GM18861 (cell line): ENCODE measurements at regions not wholly inside any gene's neighbourhood (a gene's known extent, or its start where the extent isn't known, plus 50 kb on each side); places are given as distances from the start of the nearest gene placed in this dataset.

ENCODE experiments used
- ATAC-seq: cut with Tn5 transposase; IDR thresholded peaks from one replicate; pipeline ENCODE4 v1.9.1; 2021; ENCODE audit not compliant: unreplicated experiment

DNA sequence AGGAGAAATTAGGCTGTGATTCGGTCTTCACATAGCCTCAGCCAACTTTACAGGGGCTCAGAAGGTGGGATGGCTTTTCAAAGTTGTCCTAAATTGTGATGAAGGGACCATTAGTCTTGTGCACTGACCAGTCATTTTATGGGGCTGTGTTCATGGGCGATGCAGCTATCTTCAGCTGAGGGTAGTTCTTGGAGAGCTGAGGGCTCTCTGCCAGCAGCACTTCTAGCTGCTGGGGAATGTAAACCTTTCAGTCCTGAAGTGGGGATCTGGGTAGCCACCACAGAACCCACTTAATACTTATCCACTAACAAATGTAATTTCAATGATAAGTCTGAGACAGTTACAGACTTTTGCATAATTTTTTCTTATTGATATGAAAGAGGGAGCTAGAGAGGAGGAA, 270.6 kb downstream of the AEBP2 start:
- ATAC-seq, result no peak

GRCh38 chr12:19710811-19711793, 271.8 kb downstream of the AEBP2 start:
- ATAC-seq, result no peak

DNA sequence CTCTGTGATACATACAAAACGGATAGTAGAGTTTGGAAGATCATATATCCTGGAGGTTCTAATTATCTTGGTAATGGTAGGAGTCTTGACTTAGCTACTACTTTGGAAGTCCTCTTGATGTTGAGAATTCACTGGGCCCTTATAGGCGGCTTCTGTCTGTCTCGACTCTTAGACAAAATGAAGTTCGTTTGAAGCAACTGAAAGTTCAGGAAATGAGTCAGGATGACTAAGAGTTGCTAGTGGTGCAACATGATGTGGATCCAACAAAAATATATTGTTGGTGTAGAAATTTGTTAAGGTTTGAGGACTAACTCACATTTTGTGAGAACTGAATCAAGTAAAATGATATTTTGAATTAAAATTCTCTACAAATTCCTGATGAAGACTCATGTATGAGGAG, 272.7 kb downstream of the AEBP2 start:
- ATAC-seq, result no peak

GRCh38 chr12:19718401-19718800, 279.1 kb downstream of the AEBP2 start:
- ATAC-seq, result no peak

- ATAC-seq, result no peak
Observed at GRCh38 chr12:19719672-19720071, 280.4 kb downstream of the AEBP2 start.

- no peak for ATAC-seq
Observed at GRCh38 chr12:19726122-19726521, 286.8 kb downstream of the AEBP2 start.

- ATAC-seq, result no peak
Observed at GRCh38 chr12:19726592-19726991, 287.3 kb downstream of the AEBP2 start.

- no peak for ATAC-seq
Observed at GRCh38 chr12:19737019-19737418, 297.7 kb downstream of the AEBP2 start.

GRCh38 chr12:19739195-19739776, 300.0 kb downstream of the AEBP2 start:
- no peak for ATAC-seq

DNA sequence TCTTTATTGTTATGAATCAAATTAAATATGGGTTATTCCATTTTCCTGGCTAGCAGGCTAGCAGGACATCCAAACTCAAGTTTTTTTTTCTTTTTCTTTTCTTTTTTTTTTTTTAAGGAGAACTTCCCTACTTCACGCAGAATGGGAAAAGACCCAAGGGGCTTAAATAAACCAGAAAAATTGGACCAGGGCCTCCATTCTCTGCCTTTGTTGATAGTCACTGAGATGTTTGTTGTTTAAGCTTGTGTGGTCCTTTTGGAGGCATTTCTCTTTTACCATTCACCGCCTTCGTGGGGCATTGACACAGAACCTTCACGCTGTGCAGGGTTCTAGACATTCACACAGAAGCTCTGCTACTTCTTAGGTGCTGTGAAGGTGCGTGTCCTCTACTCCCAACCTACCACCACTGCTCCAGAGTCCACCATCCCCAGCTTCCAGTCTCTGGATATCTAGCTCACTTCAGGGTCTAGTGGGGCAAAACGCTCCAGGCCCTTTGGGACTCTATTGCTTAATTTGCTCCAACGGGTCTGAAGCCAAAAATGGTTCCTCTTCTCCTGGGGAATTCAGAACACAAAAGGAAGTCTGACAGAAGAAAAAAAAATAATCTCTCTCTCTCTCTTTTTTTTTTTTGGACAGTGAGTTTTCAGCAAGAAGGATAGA, 301.3 kb downstream of the AEBP2 start:
- no peak for ATAC-seq

DNA sequence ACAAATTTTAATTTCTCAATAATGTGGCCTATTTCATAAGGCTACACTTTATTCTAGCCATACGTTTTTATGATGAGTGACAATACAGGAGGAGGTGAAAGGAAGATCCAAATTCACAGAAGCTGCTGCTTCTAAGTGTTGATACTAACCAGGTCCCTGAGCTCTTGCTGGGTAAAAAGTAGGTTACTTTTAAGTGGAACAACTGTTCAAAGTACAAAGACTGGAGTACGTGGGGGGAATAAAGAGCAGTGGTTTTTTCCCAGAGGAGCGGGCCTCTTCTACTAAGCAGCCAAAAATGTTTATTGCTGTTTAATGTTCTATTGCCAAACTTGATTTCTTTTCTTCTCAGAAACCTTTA, 301.8 kb downstream of the AEBP2 start:
- ATAC-seq, result no peak

GRCh38 chr12:19744705-19745218, 305.5 kb downstream of the AEBP2 start:
- no peak for ATAC-seq

GRCh38 chr12:19746471-19746870, 307.2 kb downstream of the AEBP2 start:
- no peak for ATAC-seq

DNA sequence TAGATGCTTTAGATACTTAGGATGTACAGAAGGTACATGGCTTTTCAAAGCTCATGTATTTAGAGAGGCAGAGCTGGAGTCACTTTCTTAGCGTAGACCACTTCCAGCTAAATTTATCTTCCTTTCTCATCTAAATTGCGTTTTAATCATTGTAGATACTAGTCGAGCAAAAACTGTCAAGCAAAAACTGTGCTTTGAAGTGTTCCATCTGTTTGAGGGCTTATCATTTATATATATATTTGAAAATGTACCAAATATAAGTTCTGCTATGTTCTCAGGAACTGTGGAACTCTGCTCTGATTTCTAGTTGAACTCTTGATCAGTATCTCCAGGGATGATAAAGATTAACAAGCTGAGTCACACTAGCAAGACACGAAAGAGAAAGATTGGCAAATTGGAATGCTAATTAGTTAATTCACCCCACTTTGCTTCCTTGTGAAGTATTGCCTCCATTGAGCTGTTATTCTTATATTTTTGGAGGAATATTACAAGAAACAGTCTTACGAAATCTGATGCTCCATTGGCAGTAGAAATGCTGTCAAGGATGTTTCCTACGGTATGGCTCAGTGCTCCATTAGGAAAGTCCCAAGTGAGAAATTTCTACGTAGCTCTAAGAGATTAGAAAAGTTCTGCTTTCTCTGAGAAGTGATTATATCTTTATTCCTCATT, 310.7 kb downstream of the AEBP2 start:
- no peak for ATAC-seq

GRCh38 chr12:19751078-19751477, 311.8 kb downstream of the AEBP2 start:
- no peak for ATAC-seq

DNA sequence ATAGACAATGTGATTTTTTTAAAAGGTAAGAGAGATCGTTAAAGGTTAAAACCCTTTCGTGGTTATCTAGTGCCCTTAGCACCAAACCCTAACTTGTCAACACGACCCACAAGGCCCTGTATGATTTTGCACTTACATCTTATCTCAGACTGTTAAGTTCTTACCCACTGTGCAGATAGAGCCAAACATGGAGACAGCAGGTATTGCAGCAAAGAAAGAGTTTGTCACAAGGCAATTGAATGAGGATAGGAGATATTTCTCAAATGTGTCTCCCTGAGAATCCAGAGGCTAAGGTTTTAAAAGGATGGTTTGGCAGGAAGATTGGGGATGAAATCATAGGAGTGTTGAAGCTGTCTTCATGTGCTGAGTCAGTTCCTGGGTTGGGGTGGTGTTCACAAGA, 313.4 kb downstream of the AEBP2 start:
- ATAC-seq, result no peak

DNA sequence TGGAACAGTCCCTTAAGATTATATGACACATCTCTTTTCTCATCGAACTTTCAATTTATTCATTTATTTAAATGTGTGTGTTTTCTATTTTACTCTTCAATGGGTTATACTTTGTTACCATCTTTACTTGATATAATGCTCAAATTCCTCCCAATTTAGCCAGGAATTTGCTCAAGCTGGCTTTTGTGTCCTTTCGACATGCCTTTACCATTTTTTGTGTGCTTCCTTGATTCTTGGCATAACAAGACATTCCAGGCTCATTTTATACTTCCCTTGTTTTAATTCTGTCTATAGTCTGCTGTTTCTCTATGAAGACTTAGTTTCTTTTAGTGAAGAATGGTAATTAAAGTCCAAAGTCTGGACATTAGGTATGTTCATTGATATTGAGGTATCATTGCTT, 315.8 kb downstream of the AEBP2 start:
- no peak for ATAC-seq

DNA sequence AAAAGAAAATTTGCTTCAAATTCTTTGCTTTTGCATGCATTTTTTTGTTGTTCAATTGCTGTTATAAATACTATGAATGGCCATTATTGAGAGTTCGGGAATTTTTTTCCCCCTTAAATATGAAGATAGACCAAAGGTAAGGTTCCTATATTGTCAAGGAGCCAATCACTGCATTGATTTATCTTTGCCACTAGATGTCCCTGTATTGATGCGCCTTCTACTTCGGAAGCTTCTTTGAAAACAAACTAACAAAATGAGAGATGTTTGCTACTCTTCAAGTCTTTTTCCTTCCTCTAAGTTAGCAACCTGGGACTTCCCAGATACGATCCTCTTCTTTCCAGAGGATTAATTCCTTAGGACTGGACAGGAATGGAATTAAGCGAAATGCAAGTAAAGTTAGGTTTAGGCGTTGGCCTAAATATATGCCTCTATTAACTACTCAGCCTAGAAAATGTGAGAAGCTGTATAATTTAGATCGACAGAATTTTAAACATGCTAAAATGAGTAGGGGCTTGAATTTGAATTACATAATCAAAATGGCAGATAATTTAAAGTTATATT, 318.1 kb downstream of the AEBP2 start:
- no peak for ATAC-seq

DNA sequence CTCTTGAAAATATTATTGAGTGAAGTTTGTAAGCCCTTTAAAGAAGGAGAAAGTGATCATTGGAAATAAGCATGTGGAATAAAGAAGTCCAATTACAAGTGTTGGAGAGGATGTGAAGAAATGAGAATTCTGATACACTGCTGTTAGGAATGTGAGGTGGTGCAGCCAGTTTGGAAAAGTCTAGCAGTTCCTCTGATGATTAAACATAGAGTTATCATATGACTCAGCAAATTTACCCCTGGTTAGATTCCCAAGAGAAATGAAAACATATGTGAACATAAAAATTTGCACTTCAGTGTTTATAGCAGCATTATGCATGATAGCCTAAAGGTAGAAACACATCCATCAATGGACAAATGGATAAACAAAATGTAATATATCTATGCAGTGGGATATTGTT, 319.9 kb downstream of the AEBP2 start:
- no peak for ATAC-seq

GRCh38 chr12:19760611-19761010, 321.3 kb downstream of the AEBP2 start:
- no peak for ATAC-seq

DNA sequence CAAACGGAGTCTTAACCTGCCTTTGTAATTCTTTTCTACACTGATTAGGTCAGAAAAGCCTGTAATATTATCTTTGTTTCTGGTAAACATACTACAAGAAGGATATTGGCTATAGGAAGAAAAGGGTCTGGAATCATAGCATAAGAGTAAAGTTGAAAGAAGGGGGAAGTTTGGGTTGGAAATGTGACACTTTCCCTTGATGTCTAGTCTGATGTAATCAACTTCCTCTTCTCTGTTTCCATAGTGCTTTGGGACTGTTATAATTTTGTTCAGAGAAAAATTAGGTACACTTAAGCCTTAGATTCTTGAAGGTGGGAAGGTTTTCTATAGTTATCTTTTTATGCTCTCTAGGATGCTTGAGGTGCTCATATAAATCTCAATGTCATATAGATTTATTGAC, 322.2 kb downstream of the AEBP2 start:
- ATAC-seq, result no peak
